SK-N-MC (cell line): ENCODE measurements at regions not wholly inside any gene's neighbourhood (a gene's known extent, or its start where the extent isn't known, plus 50 kb on each side); places are given as distances from the start of the nearest gene placed in this dataset.

Source experiments
- DNase-seq: peaks from one replicate; pipeline ENCODE4 v3.0.0-alpha.2; 2011; ENCODE audit warnings: low read depth, low spot score
- H3K27ac ChIP-seq: fragments of 200-600 bp; sonication (generic); 2 replicates; pipeline ENCODE4 v1.5.1; 2016; ENCODE audit warnings: mixed run types
- H3K36me3 ChIP-seq: fragments of 200-600 bp; sonication (generic); 2 replicates; pipeline ENCODE4 v1.6.1; 2017; ENCODE audit warnings: antibody characterized with exemption, low read length, mixed read lengths; ENCODE audit not compliant: insufficient read depth
- H3K4me3 ChIP-seq: fragments of 200-600 bp; sonication (generic); 2 replicates; pipeline ENCODE4 v1.5.1; 2016
- H3K9ac ChIP-seq: fragments of 200-600 bp; sonication (generic); 2 replicates; pipeline ENCODE4 v1.8.0; 2017; ENCODE audit warnings: mixed run types, mixed read lengths; ENCODE audit not compliant: insufficient read length
- H3K9me3 ChIP-seq: fragments of 200-600 bp; sonication (generic); 2 replicates; pipeline ENCODE4 v1.6.1; 2017; ENCODE audit warnings: low read depth, mild to moderate bottlenecking, antibody characterized with exemption, low read length, moderate library complexity, mixed read lengths
- EZH2 ChIP-seq: fragments of 200-600 bp; sonication (generic); IDR thresholded peaks from one replicate; pipeline ENCODE4 v1.6.1; 2017; ENCODE audit warnings: antibody characterized with exemption
- FOXP2 ChIP-seq: optimal IDR thresholded peaks from 2 replicates; pipeline ENCODE3; 2011; ENCODE audit warnings: mild to moderate bottlenecking, moderate library complexity; ENCODE audit not compliant: insufficient read depth; ENCODE audit errors: extremely low read length, control extremely low read depth
- POLR2AphosphoS5 ChIP-seq: IDR thresholded peaks from 2 replicates; pipeline ENCODE4 v1.6.1; 2012; ENCODE audit warnings: mild to moderate bottlenecking, low read depth, low read length, borderline replicate concordance

DNA sequence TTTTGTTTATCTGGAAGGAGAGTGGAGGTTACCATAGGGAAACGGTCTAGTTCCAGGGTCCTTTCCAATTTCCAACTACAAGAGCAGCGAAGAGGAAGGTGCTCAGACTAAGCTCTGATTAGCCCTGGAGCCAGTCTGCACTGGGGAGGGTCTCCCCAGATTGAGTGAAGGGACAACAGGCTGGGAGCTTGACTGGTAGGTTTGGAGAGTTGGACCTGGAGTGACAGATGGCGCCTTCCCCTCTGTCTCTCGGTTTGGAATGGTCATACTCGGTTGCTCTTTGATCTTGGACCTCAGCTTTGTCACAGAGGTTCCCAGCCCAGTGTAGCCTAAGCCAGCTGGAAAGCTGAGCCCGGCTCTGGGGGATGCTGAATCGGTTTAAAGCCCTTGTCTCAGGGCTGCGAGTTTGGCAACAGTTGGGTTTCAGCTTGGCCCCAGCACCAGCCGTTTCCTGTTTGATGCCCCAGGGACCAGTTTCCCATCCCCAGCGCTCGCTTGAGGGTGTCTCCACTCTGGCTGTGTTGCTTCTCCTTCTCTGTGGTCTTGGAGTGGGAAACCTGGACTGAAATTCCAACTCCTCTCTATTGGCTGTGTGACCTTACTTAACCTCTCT lies 53.1 kb upstream of the ULK4 start:
- no peak overlapping the region for H3K27ac ChIP-seq
- TF ChIP-seq FOXP2 (peak; percentile 35), EZH2 (no peak), POLR2AphosphoS5 (no peak)
- H3K9ac ChIP-seq, result peak overlapping the region; percentile 73
- no peak for DNase-seq
- no peaks in the 10 kb centered on the region for H3K9me3 ChIP-seq
- H3K4me3 ChIP-seq, result peak overlapping the region; percentile 85
- H3K36me3 ChIP-seq, result no peaks in the 10 kb centered on the region

DNA sequence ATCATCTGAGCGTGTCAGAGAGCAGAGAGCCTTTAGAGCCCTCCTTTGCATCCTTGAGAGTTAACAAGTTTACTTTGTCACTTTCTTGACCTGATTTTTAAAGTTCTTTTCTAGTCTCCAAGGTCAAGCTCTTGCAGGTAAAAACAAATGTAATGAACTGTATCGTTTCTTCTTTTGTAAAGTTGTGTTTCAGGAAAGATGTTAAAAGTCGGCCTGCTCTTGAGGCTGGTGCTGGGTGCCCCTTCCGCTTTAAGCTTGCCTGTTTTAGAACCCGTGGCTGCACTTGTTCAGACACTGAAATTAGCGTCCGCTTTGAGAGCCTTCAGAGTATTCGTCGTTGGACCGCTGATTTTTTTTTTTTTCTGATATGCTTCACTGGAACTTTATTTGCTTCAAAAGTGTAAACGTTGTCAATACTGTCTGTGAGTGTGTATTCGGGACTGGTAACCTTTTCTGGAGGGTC lies 52.6 kb upstream of the ULK4 start:
- DNase-seq, result no peak
- H3K27ac ChIP-seq, result no peak overlapping the region
- TF ChIP-seq EZH2, result no peak
- TF ChIP-seq FOXP2, result no peak
- no peak for TF ChIP-seq POLR2AphosphoS5
- H3K36me3 ChIP-seq, result no peaks in the 10 kb centered on the region
- H3K9me3 ChIP-seq, result no peaks in the 10 kb centered on the region
- peak overlapping the region; percentile 73 for H3K9ac ChIP-seq
- H3K4me3 ChIP-seq, result peak overlapping the region; percentile 85

DNA sequence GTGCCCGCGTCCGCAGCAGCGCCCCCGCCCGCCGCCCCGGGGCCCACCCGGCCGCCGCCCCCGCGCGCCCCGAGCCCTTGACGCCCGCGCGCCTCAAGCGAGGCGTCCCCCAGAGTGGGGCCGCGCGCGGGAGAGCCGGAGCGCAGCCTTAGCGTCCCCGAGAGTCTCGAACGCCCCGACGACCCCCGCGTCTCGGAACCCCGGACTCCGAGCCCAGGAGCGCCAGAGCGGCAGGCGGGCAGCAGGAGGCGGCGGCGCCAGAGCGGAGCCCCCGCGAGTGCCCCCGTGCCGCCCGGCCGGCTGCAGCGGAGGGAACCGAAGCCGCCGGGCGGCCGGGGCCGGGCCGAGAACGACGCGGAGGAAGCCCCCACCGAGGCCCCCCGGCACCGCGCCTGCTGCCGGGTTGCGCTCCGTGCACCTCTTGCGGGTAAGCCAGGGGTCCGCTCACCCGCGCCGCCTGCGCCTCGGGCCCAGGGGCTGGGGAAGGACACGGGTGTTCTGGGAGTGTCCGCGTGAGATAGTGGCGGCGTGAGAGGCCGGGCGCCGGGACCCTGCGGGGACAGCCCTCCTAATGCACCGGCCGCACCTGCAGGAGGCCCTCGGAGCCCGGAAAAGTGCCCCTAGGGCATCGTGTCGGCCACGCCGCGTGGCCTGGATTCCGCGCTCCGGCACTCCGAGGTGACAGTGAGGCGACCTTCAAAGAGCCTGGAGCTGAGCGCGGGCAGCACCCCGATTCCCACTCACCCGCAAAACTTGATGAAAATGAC lies 52.0 kb upstream of the ULK4 start:
- no peak for DNase-seq
- H3K36me3 ChIP-seq, result no peaks in the 10 kb centered on the region
- no peaks in the 10 kb centered on the region for H3K9me3 ChIP-seq
- H3K4me3 ChIP-seq, result peak overlapping the region; percentile 85
- peak overlapping the region; percentile 73 for H3K9ac ChIP-seq
- TF ChIP-seq FOXP2 (no peak), POLR2AphosphoS5 (no peak), EZH2 (no peak)
- H3K27ac ChIP-seq, result no peak overlapping the region

DNA sequence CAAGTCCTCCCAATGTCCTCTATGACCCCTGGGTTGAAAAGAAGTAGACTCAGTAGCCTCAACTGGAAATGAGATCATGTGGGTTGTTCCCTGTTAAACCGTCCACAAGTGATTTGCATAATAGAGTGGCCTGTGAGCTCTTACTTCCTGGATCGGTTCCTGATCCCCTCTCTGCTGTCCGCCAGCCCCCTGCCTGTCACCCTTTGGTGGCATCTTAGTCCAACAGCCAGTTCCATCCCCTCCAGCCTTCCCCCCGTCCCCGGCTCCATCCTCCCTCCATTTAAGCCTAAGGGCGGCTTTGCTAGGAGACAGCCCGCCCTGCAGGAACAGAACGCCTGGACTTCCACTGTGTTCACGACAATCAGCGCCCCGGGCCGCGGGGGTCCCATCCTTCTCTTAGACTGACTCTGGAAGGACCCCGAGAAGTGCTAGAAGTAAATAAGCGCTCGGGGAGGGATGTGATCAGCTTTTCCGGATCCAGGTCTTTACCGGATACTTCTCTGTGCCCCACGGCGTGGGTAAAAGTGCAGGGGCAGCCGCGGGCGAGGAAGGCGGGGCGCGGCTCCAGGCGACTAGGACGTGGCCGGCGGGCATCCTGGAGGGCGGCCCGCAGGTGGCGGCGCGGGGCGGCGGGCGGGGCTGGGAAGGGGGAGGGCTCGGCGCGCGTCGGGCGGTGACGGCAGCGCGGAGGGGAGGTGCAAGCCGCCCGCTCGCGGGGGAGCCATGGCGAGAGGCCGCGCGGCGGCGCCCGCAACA lies 51.2 kb upstream of the ULK4 start:
- Histone ChIP-seq H3K36me3 (no peaks in the 10 kb centered on the region), H3K27ac (no peak overlapping the region), H3K9ac (no peak overlapping the region), H3K9me3 (no peaks in the 10 kb centered on the region), H3K4me3 (peak overlapping the region; percentile 66)
- TF ChIP-seq POLR2AphosphoS5 (no peak), FOXP2 (no peak)
- DNase-seq, result no peak

DNA sequence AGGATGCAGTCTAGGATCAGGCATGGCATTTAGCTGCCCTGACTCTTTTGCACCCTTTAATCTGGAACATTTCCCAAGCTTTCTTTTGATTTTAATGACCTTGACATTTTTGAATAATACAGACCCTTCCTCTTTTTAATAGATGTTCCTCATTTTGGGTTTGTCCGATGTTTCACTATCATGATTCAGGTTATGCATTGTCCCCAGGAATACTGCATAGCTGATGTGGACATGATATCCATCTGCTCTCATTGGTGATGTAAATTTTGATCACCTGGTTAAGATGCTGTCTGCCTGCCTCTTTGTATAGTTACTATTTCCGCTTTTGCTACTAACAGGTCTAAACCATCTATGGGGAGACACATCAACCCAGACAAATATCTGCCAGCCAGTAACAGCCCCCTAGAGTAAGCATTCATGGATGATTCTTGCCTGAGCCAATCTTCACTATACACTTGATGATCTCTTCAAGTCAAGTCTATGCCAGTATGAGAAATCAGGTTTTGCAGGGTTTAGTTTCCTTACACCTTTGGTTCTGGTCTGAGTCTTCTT lies 50.6 kb upstream of the ULK4 start:
- TF ChIP-seq EZH2 (no peak), POLR2AphosphoS5 (no peak), FOXP2 (no peak)
- Histone ChIP-seq H3K4me3 (no peak overlapping the region), H3K9ac (no peak overlapping the region), H3K9me3 (no peaks in the 10 kb centered on the region), H3K27ac (no peak overlapping the region), H3K36me3 (no peaks in the 10 kb centered on the region)
- no peak for DNase-seq
